Hepatocyte (in vitro differentiated cells): ENCODE measurements at regions not wholly inside any gene's neighbourhood (a gene's known extent, or its start where the extent isn't known, plus 50 kb on each side); places are given as distances from the start of the nearest gene placed in this dataset.
A peak's percentile ranks its signal among the peaks of the same experiment; 100 is the strongest.

ENCODE experiments used
- DNase-seq: peaks from one replicate; pipeline ENCODE4 v3.0.0-alpha.2; 2016; ENCODE audit warnings: low spot score
- H2AFZ ChIP-seq: fragments of 200-600 bp; sonication (generic); 2 replicates; pipeline ENCODE4 v1.6.0; 2016; ENCODE audit warnings: antibody characterized with exemption, mild to moderate bottlenecking
- H3K27ac ChIP-seq: fragments of 200-600 bp; sonication (generic); 2 replicates; pipeline ENCODE4 v1.5.1; 2016; ENCODE audit warnings: mild to moderate bottlenecking
- H3K27me3 ChIP-seq: fragments of 200-600 bp; sonication (generic); 2 replicates; pipeline ENCODE4 v1.6.1; 2016
- H3K36me3 ChIP-seq: fragments of 200-600 bp; sonication (generic); replicated peaks from 2 replicates; pipeline ENCODE4 v1.5.1; 2016; ENCODE audit warnings: low read depth; ENCODE audit not compliant: insufficient read depth
- H3K4me1 ChIP-seq: fragments of 200-600 bp; sonication (generic); 2 replicates; pipeline ENCODE4 v1.5.1; 2016; ENCODE audit warnings: mild to moderate bottlenecking, moderate library complexity; ENCODE audit not compliant: insufficient read depth
- H3K4me2 ChIP-seq: fragments of 200-600 bp; sonication (generic); 2 replicates; pipeline ENCODE4 v1.6.0; 2016
- H3K4me3 ChIP-seq: fragments of 200-600 bp; sonication (generic); 2 replicates; pipeline ENCODE4 v1.5.1; 2016; ENCODE audit warnings: mild to moderate bottlenecking
- H3K79me2 ChIP-seq: fragments of 200-600 bp; sonication (generic); 2 replicates; pipeline ENCODE4 v1.6.0; 2017; ENCODE audit warnings: mild to moderate bottlenecking
- H3K9me2 ChIP-seq: fragments of 200-600 bp; sonication (generic); replicated peaks from 2 replicates; pipeline ENCODE4 v1.6.0; 2017; ENCODE audit warnings: mild to moderate bottlenecking; ENCODE audit not compliant: insufficient read depth
- H3K9me3 ChIP-seq: fragments of 200-600 bp; sonication (generic); 2 replicates; pipeline ENCODE4 v1.5.1; 2016; ENCODE audit warnings: low read depth, mild to moderate bottlenecking
- H4K20me1 ChIP-seq: fragments of 200-600 bp; sonication (generic); 2 replicates; pipeline ENCODE4 v1.6.0; 2016; ENCODE audit warnings: mild to moderate bottlenecking; ENCODE audit not compliant: insufficient read depth, poor library complexity, severe bottlenecking
- CTCF ChIP-seq: fragments of 200-600 bp; sonication (generic); IDR thresholded peaks from 2 replicates; pipeline ENCODE4 v1.5.1; 2016; ENCODE audit warnings: antibody characterized with exemption, mild to moderate bottlenecking; ENCODE audit not compliant: poor library complexity
- EZH2 ChIP-seq: fragments of 200-600 bp; sonication (generic); IDR thresholded peaks from 2 replicates; pipeline ENCODE4 v1.6.1; 2016; ENCODE audit warnings: antibody characterized with exemption, mild to moderate bottlenecking, borderline replicate concordance
- EZH2phosphoT487 ChIP-seq: fragments of 200-600 bp; sonication (generic); IDR thresholded peaks from one replicate; pipeline ENCODE4 v1.6.1; 2018; ENCODE audit warnings: antibody characterized with exemption, mild to moderate bottlenecking, low read depth, moderate library complexity; ENCODE audit not compliant: unreplicated experiment, severe bottlenecking
- WGBS: methylation state at CpG from one replicate; pipeline ENCODE4 v1.1.6; 2016; ENCODE audit warnings: low lambda C conversion rate; ENCODE audit errors: missing lambda C conversion rate; 5-methylcytosine and 5-hydroxymethylcytosine counted together

GRCh38 chr3:137259701-137260100 is 301.9 kb downstream of the IL20RB start:
- no peaks in the 10 kb centered on the region for H4K20me1 ChIP-seq

DNA sequence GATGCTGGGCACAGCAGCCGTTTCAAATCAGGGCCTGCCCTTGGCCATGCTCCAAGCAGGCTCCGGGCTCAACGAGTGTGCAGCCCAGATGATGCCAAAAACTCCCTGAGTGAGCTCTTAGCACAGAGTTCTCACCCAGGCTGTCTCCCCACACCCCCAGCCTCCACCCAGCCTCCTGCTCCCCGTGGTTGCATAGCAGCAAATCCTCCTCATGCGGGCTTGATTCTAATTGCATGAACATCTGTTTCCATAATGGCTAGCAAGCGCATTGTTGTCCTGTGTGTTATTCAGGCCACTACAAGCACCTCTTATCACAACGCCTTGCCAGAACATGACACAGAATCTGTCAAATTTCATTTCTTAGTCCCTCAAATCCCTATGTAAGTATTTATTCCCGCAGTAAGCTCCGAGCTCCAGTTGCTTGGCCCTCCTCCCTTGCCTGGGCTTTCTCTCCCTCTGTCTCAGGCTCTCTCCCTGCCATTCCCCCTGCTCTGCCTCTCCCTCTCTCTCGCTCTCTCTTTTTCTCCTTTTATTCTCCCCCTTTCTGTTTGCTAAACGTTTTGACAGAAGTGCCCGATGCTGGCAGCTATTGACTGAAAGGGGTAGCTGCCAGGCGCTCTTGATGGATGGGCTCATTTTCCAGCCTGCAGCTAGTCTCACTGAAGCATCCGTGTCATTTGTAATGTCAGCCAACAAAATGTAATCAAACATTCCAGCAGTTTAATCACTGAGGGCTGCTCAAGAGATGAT is 306.5 kb downstream of the IL20RB start:
- no peak overlapping the region for H2AFZ ChIP-seq
- H3K79me2 ChIP-seq, result no peaks in the 10 kb centered on the region
- H3K9me3 ChIP-seq, result no peaks in the 10 kb centered on the region
- H3K27ac ChIP-seq, result no peak overlapping the region
- no peaks in the 10 kb centered on the region for H4K20me1 ChIP-seq
- peak; percentile 32 for DNase-seq
- H3K4me1 ChIP-seq, result no peaks in the 10 kb centered on the region
- 51% methylated on average over 13 of the region's 14 CpGs for WGBS
- H3K4me2 ChIP-seq, result no peak overlapping the region
- TF ChIP-seq EZH2phosphoT487 (no peak), CTCF (no peak), EZH2 (no peak)
- H3K36me3 ChIP-seq, result no peaks in the 10 kb centered on the region
- no peak overlapping the region for H3K4me3 ChIP-seq
- no peaks in the 10 kb centered on the region for H3K9me2 ChIP-seq
- H3K27me3 ChIP-seq, result no peaks in the 10 kb centered on the region

More at GRCh38 chr3:137259701-137260100, 301.9 kb downstream of the IL20RB start:
- Histone ChIP-seq H3K4me3 (no peak overlapping the region), H3K4me1 (no peaks in the 10 kb centered on the region), H2AFZ (no peak overlapping the region), H3K36me3 (no peaks in the 10 kb centered on the region), H3K4me2 (no peak overlapping the region), H3K79me2 (no peaks in the 10 kb centered on the region), H3K9me3 (no peaks in the 10 kb centered on the region), H3K27ac (no peak overlapping the region), H3K9me2 (no peaks in the 10 kb centered on the region), H3K27me3 (no peaks in the 10 kb centered on the region)
- 26% methylated on average over 5 of the region's 5 CpGs for WGBS
- TF ChIP-seq EZH2, result no peak
- no peak for TF ChIP-seq CTCF
- TF ChIP-seq EZH2phosphoT487, result no peak
- DNase-seq, result peak; percentile 16

- Histone ChIP-seq H2AFZ (no peak overlapping the region), H3K9me3 (no peaks in the 10 kb centered on the region), H3K4me2 (no peak overlapping the region), H3K9me2 (no peaks in the 10 kb centered on the region), H3K4me3 (no peak overlapping the region), H3K27me3 (no peaks in the 10 kb centered on the region), H3K27ac (no peak overlapping the region), H3K36me3 (no peaks in the 10 kb centered on the region), H3K4me1 (no peaks in the 10 kb centered on the region), H3K79me2 (no peaks in the 10 kb centered on the region), H4K20me1 (no peaks in the 10 kb centered on the region)
- no peak for TF ChIP-seq EZH2phosphoT487
- no peak for TF ChIP-seq EZH2
- no peak for TF ChIP-seq CTCF
- DNase-seq, result no peak
- 76% methylated on average over 3 of the region's 3 CpGs for WGBS
These were observed 307.1 kb downstream of the IL20RB start for GRCh38 chr3:137264843-137265330.
